ENCODE measurements at regions not wholly inside any gene's neighbourhood (a gene's known extent, or its start where the extent isn't known, plus 50 kb on each side); places are given as distances from the start of the nearest gene placed in this dataset.

DNA sequence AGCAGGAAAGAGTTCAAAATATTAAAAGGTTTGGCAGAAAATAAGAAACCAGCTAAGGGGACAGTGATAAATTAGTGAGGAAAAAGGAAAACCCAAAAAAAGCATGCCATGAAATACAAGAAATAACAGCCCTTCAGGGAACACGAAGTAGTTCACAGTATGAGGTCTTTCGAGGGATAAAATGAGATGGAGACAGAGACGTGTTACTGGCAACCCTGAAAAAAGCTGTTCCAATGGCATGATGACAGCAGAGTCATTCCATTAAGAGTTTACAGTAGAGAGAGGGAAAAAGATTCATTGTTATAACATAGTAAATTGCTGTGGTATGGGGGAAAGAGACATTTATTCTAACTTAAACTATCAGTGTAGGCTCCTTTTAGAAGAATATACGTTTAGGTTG lies 391.2 kb downstream of the ANKRD7 start:
- no peak for DNase-seq (ENCODE audit: low read depth)
- TF ChIP-seq, protein P1, sequence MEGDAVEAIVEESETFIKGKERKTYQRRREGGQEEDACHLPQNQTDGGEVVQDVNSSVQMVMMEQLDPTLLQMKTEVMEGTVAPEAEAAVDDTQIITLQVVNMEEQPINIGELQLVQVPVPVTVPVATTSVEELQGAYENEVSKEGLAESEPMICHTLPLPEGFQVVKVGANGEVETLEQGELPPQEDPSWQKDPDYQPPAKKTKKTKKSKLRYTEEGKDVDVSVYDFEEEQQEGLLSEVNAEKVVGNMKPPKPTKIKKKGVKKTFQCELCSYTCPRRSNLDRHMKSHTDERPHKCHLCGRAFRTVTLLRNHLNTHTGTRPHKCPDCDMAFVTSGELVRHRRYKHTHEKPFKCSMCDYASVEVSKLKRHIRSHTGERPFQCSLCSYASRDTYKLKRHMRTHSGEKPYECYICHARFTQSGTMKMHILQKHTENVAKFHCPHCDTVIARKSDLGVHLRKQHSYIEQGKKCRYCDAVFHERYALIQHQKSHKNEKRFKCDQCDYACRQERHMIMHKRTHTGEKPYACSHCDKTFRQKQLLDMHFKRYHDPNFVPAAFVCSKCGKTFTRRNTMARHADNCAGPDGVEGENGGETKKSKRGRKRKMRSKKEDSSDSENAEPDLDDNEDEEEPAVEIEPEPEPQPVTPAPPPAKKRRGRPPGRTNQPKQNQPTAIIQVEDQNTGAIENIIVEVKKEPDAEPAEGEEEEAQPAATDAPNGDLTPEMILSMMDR (IDR thresholded peaks at IDR 0.05; ENCODE audit: low read depth, low read length, missing control alignments) = no peak
- no peak overlapping the region for H3K4me3 ChIP-seq (ENCODE audit: low read depth, low read length)

DNA sequence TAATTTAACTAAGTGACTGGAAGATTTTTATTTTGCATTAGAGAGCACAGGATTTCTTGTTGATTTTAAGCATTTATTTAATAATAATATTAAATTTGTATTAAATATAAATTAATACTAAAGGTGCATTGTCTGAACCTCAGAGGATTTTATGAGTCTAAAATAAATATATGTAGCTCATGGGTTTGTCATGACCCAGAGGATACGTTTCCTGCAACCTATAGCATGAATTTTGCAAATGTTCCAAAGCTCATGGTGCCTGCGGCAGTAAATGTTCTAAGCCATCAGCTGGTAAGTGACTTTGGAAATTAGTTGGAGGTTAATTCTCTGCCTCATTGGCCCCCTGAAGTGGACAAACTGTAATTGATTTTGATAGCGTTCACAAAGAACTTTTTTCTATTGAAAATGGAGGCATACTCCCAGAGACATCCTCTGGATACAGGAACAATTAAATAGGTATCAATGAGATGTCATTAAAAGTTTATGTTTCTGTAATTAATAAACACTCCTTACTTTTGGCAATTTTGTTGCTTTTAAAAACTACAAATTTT lies 397.4 kb downstream of the ANKRD7 start:
- TF ChIP-seq, protein P1 (IDR thresholded peaks at IDR 0.05; ENCODE audit: low read depth, low read length, missing control alignments) = no peak
- DNase-seq (ENCODE audit: low read depth) = no peak
- H3K4me3 ChIP-seq (ENCODE audit: low read depth, low read length) = no peak overlapping the region

DNA sequence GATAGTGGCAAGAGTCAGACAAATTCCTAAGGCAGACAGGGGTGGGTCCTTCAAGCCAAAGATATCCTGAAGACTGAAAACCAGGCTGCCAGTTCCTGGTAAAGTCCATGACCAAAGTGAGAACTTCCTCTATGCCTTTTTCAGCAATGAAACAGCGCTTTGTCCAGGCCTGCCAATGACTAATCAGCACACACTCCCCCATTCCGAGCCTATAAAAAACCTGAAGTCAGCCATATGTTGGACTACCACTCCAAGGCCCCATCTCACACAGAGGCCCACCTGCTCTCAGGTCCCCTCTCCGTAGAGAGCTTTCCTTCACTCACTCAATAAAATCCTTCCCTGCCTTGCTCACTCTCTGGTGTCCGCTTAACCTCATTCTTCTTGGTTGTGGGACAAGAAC lies 402.2 kb downstream of the ANKRD7 start:
- H3K4me3 ChIP-seq (ENCODE audit: low read depth, low read length) = no peak overlapping the region
- no peak for DNase-seq (ENCODE audit: low read depth)
- TF ChIP-seq, protein P1 (IDR thresholded peaks at IDR 0.05; ENCODE audit: low read depth, low read length, missing control alignments) = no peak

DNA sequence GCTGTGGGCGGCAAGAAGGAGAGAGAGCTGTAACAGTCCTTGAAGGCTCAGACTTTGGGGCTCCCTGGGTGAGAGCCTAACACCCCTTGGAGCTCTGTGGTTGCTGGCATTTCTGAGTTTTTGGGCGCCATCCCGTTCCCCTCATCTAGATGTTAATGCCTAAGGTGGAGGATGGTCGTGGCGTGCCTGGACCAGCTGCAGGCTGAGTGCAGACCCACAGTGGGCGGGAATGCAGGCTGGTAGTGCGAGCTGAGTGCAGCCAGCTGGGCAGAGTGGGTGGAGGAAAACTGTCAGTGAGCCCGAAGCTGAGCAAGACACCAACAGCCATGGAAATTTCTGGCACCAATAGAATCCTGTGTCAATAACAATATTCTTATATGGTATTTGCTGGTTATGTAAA lies 403.0 kb downstream of the ANKRD7 start:
- TF ChIP-seq, protein P1 (IDR thresholded peaks at IDR 0.05; ENCODE audit: low read depth, low read length, missing control alignments) = no peak
- no peak for DNase-seq (ENCODE audit: low read depth)
- no peak overlapping the region for H3K4me3 ChIP-seq (ENCODE audit: low read depth, low read length)

DNA sequence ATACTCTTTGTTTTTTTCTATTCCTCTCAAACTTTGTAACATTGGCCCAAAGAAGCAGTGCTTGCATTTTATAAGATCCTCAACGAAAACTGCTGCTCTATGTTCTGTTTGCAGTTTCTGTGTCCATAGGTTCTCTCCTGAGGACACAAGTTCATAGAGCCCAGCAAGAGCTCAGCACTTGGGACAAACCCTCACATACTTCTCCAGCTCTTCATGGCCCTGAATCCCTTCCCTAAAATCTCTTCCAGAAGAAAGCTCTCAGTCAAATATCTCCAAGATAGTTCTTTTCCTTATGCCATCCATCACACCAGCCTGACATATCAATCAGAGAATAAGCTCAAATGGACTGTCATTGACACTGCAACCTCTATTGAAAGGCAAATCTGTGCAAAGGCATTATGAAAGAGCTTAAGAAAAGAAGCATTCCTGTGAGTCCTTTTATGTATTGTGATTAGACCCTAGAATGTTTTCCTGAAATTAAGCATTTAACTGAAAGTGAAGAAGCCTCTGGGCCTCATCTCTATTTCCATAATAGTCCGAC lies 405.5 kb downstream of the ANKRD7 start:
- TF ChIP-seq, protein P1 (IDR thresholded peaks at IDR 0.05; ENCODE audit: low read depth, low read length, missing control alignments) = no peak
- no peak overlapping the region for H3K4me3 ChIP-seq (ENCODE audit: low read depth, low read length)
- DNase-seq (ENCODE audit: low read depth) = no peak

DNA sequence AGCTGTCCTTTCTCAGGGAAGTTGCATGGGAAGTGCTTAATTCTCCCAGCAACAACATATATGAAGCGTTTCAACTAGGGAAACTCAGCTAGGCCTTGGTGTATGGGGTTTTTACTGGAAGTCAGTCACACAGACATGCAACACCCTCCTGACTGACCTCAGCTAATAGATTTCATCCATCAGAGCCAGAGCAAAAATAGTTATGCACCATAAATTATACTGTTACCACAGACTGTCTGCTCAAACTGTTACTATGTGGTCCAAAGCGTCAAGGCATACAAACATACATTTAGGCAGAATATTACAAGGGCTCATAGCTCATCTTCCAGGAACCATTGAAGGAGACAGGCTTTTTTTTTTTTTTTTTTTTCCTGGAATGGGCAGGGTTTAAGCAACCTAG lies 417.9 kb downstream of the ANKRD7 start:
- TF ChIP-seq, protein P1 (IDR thresholded peaks at IDR 0.05; ENCODE audit: low read depth, low read length, missing control alignments) = no peak
- DNase-seq (ENCODE audit: low read depth) = no peak
- H3K4me3 ChIP-seq (ENCODE audit: low read depth, low read length) = no peak overlapping the region

DNA sequence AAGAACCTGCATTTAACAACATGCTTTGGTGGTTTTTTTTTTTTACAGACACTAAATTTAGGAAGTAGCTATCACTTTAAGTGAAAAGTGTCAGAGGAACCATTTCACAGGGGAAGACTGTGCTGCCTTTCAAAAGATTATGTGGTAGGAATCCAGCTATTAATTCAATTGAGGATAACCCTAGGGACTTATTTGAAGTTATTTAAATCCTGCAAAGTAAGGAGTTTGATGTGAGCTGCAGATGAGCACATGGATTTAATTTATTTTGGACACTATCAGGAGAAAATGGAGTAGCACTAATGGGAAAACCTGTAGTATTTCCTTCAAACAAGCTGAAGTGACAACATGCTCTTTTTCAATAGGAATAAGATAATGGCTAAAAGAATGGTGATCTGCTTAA lies 419.8 kb downstream of the ANKRD7 start:
- no peak overlapping the region for H3K4me3 ChIP-seq (ENCODE audit: low read depth, low read length)
- TF ChIP-seq, protein P1 (IDR thresholded peaks at IDR 0.05; ENCODE audit: low read depth, low read length, missing control alignments) = no peak
- DNase-seq (ENCODE audit: low read depth) = no peak

Measured in GM12864 (cell line).